ENCODE measurements at regions not wholly inside any gene's neighbourhood (a gene's known extent, or its start where the extent isn't known, plus 50 kb on each side); places are given as distances from the start of the nearest gene placed in this dataset.

GRCh38 chr3:150035301-150035779 is 64.6 kb upstream of the PFN2 start:
- TF ChIP-seq CTCF (IDR thresholded peaks at IDR 0.05; ENCODE audit: insufficient read depth, low read length, poor library complexity, severe bottlenecking), result no peak
- TF ChIP-seq EZH2phosphoT487 (conservative IDR thresholded peaks at IDR 0.05; ENCODE audit: low read length), result no peak
